GM12865 (cell line): ENCODE measurements at regions not wholly inside any gene's neighbourhood (a gene's known extent, or its start where the extent isn't known, plus 50 kb on each side); places are given as distances from the start of the nearest gene placed in this dataset.

Source experiments
- DNase-seq: peaks from one replicate; pipeline ENCODE4 v3.0.0; 2010; ENCODE audit warnings: low read depth
- H3K4me3 ChIP-seq: 2 replicates; pipeline ENCODE4 v1.5.1; 2011; ENCODE audit warnings: mild to moderate bottlenecking, low read depth, low read length, control low read depth
- CTCF ChIP-seq: IDR thresholded peaks from 2 replicates; pipeline ENCODE4 v1.5.1; 2011; ENCODE audit warnings: low read length, control low read depth, low read depth, inconsistent platforms; ENCODE audit not compliant: insufficient read depth; ENCODE audit errors: missing control alignments

GRCh38 chr16:59440502-59440901 lies 706.4 kb upstream of the GOT2 start:
- no peak for TF ChIP-seq CTCF
- no peak for DNase-seq
- H3K4me3 ChIP-seq = no peak overlapping the region

- no peak for TF ChIP-seq CTCF
- no peak overlapping the region for H3K4me3 ChIP-seq
- no peak for DNase-seq
These were observed 698.8 kb upstream of the GOT2 start for GRCh38 chr16:59432896-59433295.

GRCh38 chr16:59432276-59432675 lies 698.2 kb upstream of the GOT2 start:
- TF ChIP-seq CTCF = no peak
- no peak overlapping the region for H3K4me3 ChIP-seq
- DNase-seq = no peak

GRCh38 chr16:59424714-59425273 lies 690.7 kb upstream of the GOT2 start:
- TF ChIP-seq CTCF = no peak
- H3K4me3 ChIP-seq = no peak overlapping the region
- DNase-seq = no peak

- H3K4me3 ChIP-seq = no peak overlapping the region
- no peak for DNase-seq
- TF ChIP-seq CTCF = no peak
These were observed 678.1 kb upstream of the GOT2 start for GRCh38 chr16:59411961-59412841.

GRCh38 chr16:59410451-59410850 lies 676.3 kb upstream of the GOT2 start:
- no peak for TF ChIP-seq CTCF
- H3K4me3 ChIP-seq = no peak overlapping the region
- no peak for DNase-seq

GRCh38 chr16:59405802-59406201 lies 671.7 kb upstream of the GOT2 start:
- no peak for DNase-seq
- no peak overlapping the region for H3K4me3 ChIP-seq
- TF ChIP-seq CTCF = no peak
